Esophagus muscularis mucosa (tissue), 4 donors: ENCODE measurements at regions not wholly inside any gene's neighbourhood (a gene's known extent, or its start where the extent isn't known, plus 50 kb on each side); places are given as distances from the start of the nearest gene placed in this dataset.
"Not testable (repeated sequence)": the region's sequence is repeated elsewhere in the genome, so short reads cannot be mapped to it uniquely, and the experiment has no call there.

ENCODE experiments used
- DNase-seq: peaks from one replicate; pipeline ENCODE4 v3.0.0-alpha.2; 2017; ENCODE audit errors: extremely low spot score
- H3K27ac ChIP-seq, 4 donors: fragments of 200-600 bp; sonication (generic); replicated peaks in 1 of 4; 1 replicate in 3 of 4; 2 replicates in 1 of 4; pipeline ENCODE4 v1.5.1; 2016 to 2019; ENCODE audit warnings: mild to moderate bottlenecking in 1 of 4
- H3K27me3 ChIP-seq, 4 donors: fragments of 200-600 bp; sonication (generic); one replicate each; pipeline versions ENCODE4 v1.5.1 to v1.6.0; 2016 to 2019
- H3K36me3 ChIP-seq, 4 donors: fragments of 200-600 bp; sonication (generic); one replicate each; pipeline ENCODE4 v1.5.1; 2016 to 2019
- H3K4me1 ChIP-seq, 4 donors: fragments of 200-600 bp; sonication (generic); one replicate each; pipeline ENCODE4 v1.5.1; 2016 to 2019
- H3K4me3 ChIP-seq, 4 donors: fragments of 200-600 bp; sonication (generic); 1 replicate in 2 of 4; 2 replicates in 2 of 4; pipeline ENCODE4 v1.5.1; 2016 to 2019; ENCODE audit warnings: mild to moderate bottlenecking in 4 of 4, moderate library complexity in 1 of 4
- H3K9me3 ChIP-seq, 4 donors: fragments of 200-600 bp; sonication (generic); 1 replicate in 3 of 4; 2 replicates in 1 of 4; pipeline ENCODE4 v1.5.1; 2016 to 2019
- CTCF ChIP-seq, 3 experiments: fragments of 200-600 bp in 2 of 3; fragments of 450-650 bp in 1 of 3; sonication (generic) in 2 of 3; IDR thresholded peaks; one replicate each; pipeline ENCODE4 v1.5.1; 2017 to 2019; ENCODE audit warnings: antibody characterized with exemption in 3 of 3, mild to moderate bottlenecking in 2 of 3, moderate library complexity in 1 of 3
- EP300 ChIP-seq: sonication (generic); formaldehyde crosslinking; IDR thresholded peaks from one replicate; pipeline ENCODE4 v1.6.1; 2017; ENCODE audit warnings: antibody characterized with exemption
- POLR2A ChIP-seq: fragments of 450-650 bp; IDR thresholded peaks from one replicate; pipeline ENCODE4 v1.6.1; 2017; ENCODE audit warnings: antibody characterized with exemption, moderate library complexity, mild to moderate bottlenecking, low read depth
- POLR2AphosphoS5 ChIP-seq, 2 donors: sonication (generic); formaldehyde crosslinking; IDR thresholded peaks; one replicate each; pipeline ENCODE4 v1.6.1; 2017; ENCODE audit warnings: antibody characterized with exemption in 2 of 2
- WGBS: methylation state at CpG from one replicate; pipeline ENCODE4 v1.1.5; 2018; 5-methylcytosine and 5-hydroxymethylcytosine counted together
- intact Hi-C: fragments of 100-400 bp; cut with DNase I; formaldehyde crosslinking; loops from one replicate; pipeline ENCODE4 v1.15.1; 2023

GRCh38 chr5:85395526-85395925, 1010.8 kb upstream of the EDIL3 start:
- Histone ChIP-seq H3K27me3 (no peaks in the 10 kb centered on the region), H3K36me3 (no peaks in the 10 kb centered on the region), H3K4me3 (no peak overlapping the region), H3K9me3 (peaks cover 0 to 7% (median 3%) of the 10 kb centered on the region in 4 donors), H3K4me1 (no peaks in the 10 kb centered on the region), H3K27ac (no peak overlapping the region)
- 84% methylated on average over 1 of the region's 1 CpG for WGBS
- intact Hi-C loops = no loop called here
- TF ChIP-seq POLR2A (no peak), POLR2AphosphoS5 (IDR thresholded peaks at IDR 0.05) (no peak), CTCF (IDR thresholded peaks at IDR 0.05) (no peak), EP300 (no peak)
- no peak for DNase-seq

- 87% methylated on average over 2 of the region's 2 CpGs for WGBS
Measured at GRCh38 chr5:85397451-85397850, 1012.8 kb upstream of the EDIL3 start.

GRCh38 chr5:85428426-85428934, 1043.8 kb upstream of the EDIL3 start:
- no peaks in the 10 kb centered on the region for H3K4me1 ChIP-seq
- H3K27ac ChIP-seq = no peak overlapping the region
- no peaks in the 10 kb centered on the region for H3K36me3 ChIP-seq
- TF ChIP-seq CTCF (IDR thresholded peaks at IDR 0.05) = no peak
- no peaks in the 10 kb centered on the region for H3K27me3 ChIP-seq
- WGBS = 39% methylated on average over 1 of the region's 1 CpG
- no peaks in the 10 kb centered on the region for H3K9me3 ChIP-seq
- H3K4me3 ChIP-seq = no peak overlapping the region
- no peak for DNase-seq
- intact Hi-C loops = no loop called here

More at GRCh38 chr5:85397451-85397850, 1012.8 kb upstream of the EDIL3 start:
- peaks cover 0 to 7% (median 3%) of the 10 kb centered on the region in 4 donors for H3K9me3 ChIP-seq
- no peak overlapping the region for H3K4me3 ChIP-seq
- H3K27ac ChIP-seq = no peak overlapping the region
- no peaks in the 10 kb centered on the region for H3K4me1 ChIP-seq
- TF ChIP-seq CTCF (IDR thresholded peaks at IDR 0.05) (no peak), EP300 (no peak), POLR2A (no peak), POLR2AphosphoS5 (IDR thresholded peaks at IDR 0.05) (no peak)
- H3K27me3 ChIP-seq = no peaks in the 10 kb centered on the region
- intact Hi-C loops = no loop called here
- DNase-seq = no peak
- no peaks in the 10 kb centered on the region for H3K36me3 ChIP-seq

- H3K27ac ChIP-seq, H3K9me3 ChIP-seq, H3K36me3 ChIP-seq, H3K4me3 ChIP-seq, H3K27me3 ChIP-seq, H3K4me1 ChIP-seq, intact Hi-C loops, DNase-seq: not testable (repeated sequence)
- WGBS = 91% methylated on average over 6 of the region's 7 CpGs
Measured at GRCh38 chr5:85431726-85432125, 1047.0 kb upstream of the EDIL3 start.

- intact Hi-C loops = no loop called here
- TF ChIP-seq POLR2AphosphoS5 (IDR thresholded peaks at IDR 0.05) (no peak), CTCF (IDR thresholded peaks at IDR 0.05) (no peak), EP300 (no peak)
- WGBS = 54% methylated on average over 3 of the region's 3 CpGs
- no peaks in the 10 kb centered on the region for H3K36me3 ChIP-seq
- H3K27ac ChIP-seq = no peak overlapping the region
- H3K27me3 ChIP-seq = no peaks in the 10 kb centered on the region
- no peak overlapping the region for H3K4me3 ChIP-seq
- no peak for DNase-seq
- no peaks in the 10 kb centered on the region for H3K4me1 ChIP-seq
- H3K9me3 ChIP-seq = no peaks in the 10 kb centered on the region
Measured at GRCh38 chr5:85441156-85441555, 1056.5 kb upstream of the EDIL3 start.
